Mesothelial cell of epicardium (in vitro differentiated cells): ENCODE measurements at regions not wholly inside any gene's neighbourhood (a gene's known extent, or its start where the extent isn't known, plus 50 kb on each side); places are given as distances from the start of the nearest gene placed in this dataset.

ENCODE experiments used
- DNase-seq, 2 experiments: peaks; one replicate each; pipeline ENCODE4 v3.0.0; 2021; ENCODE audit warnings: low spot score in 2 of 2; ENCODE audit not compliant: unreplicated experiment in 2 of 2
- H3K27ac Mint-ChIP-seq: 2 replicates; pipeline ENCODE4 v1.8.0; 2021; ENCODE audit warnings: mixed read lengths
- H3K27me3 Mint-ChIP-seq: 2 replicates; pipeline ENCODE4 v1.8.0; 2021; ENCODE audit warnings: low read depth, mixed read lengths
- H3K36me3 Mint-ChIP-seq: 2 replicates; pipeline ENCODE4 v1.8.0; 2021; ENCODE audit warnings: mixed read lengths
- H3K4me1 Mint-ChIP-seq: 2 replicates; pipeline ENCODE4 v1.8.0; 2021; ENCODE audit warnings: mixed read lengths
- H3K4me3 Mint-ChIP-seq: 2 replicates; pipeline ENCODE4 v1.8.0; 2021; ENCODE audit warnings: mild to moderate bottlenecking, moderate library complexity, mixed read lengths
- H3K9me3 Mint-ChIP-seq: 2 replicates; pipeline ENCODE4 v1.8.0; 2021; ENCODE audit warnings: mixed read lengths
- TF ChIP-seq, protein P1 (sequence below): fragments of 200-600 bp; sonication (generic); IDR thresholded peaks from one replicate; pipeline ENCODE4 v1.5.0; 2021; ENCODE audit warnings: antibody characterized with exemption; ENCODE audit not compliant: unreplicated experiment

- Mint-ChIP-seq H3K4me3 (no peak overlapping the region), H3K27ac (no peak overlapping the region), H3K36me3 (no peaks in the 10 kb centered on the region), H3K4me1 (no peaks in the 10 kb centered on the region), H3K9me3 (no peaks in the 10 kb centered on the region), H3K27me3 (no peaks in the 10 kb centered on the region)
- no peak for DNase-seq
- TF ChIP-seq, protein P1, sequence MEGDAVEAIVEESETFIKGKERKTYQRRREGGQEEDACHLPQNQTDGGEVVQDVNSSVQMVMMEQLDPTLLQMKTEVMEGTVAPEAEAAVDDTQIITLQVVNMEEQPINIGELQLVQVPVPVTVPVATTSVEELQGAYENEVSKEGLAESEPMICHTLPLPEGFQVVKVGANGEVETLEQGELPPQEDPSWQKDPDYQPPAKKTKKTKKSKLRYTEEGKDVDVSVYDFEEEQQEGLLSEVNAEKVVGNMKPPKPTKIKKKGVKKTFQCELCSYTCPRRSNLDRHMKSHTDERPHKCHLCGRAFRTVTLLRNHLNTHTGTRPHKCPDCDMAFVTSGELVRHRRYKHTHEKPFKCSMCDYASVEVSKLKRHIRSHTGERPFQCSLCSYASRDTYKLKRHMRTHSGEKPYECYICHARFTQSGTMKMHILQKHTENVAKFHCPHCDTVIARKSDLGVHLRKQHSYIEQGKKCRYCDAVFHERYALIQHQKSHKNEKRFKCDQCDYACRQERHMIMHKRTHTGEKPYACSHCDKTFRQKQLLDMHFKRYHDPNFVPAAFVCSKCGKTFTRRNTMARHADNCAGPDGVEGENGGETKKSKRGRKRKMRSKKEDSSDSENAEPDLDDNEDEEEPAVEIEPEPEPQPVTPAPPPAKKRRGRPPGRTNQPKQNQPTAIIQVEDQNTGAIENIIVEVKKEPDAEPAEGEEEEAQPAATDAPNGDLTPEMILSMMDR = no peak
Measured at GRCh38 chr3:128515-129172, 67.9 kb upstream of the CHL1 start.

DNA sequence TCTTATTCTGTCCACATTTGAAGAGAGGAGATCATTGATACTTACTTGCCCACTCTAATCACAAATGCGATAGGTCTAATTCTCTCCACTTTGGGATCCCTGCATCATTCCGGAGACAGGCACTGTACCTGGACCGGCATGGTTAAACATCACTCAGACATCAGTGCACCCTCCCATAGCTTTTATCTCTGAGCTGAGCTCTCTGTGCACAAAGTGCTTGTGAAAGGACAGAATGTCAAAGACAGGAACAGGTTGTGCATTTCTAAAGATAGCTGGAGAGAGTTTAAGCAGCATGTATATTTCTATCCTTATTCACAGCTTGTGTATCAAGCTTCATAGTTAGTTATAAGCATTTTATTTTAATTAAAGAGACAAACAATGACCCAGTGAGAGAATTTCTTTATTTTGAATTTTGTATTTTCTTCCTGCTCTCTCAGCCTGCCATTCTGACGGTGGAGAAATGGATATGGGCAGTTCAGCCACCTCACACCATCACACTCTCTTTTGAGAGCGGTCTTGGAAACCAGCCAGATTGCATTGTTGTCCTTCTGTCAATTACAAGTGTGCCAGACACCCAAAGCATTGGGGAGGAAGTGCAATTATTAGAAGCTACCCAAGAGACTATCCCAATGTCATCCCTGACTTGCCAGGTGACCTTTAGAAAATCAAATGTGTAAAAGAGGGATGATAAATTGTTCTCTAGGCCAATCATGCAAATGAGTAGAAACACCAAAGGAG, 65.2 kb upstream of the CHL1 start:
- no peak overlapping the region for H3K27ac Mint-ChIP-seq
- TF ChIP-seq, protein P1 = no peak
- H3K9me3 Mint-ChIP-seq = no peaks in the 10 kb centered on the region
- H3K4me1 Mint-ChIP-seq = no peaks in the 10 kb centered on the region
- no peaks in the 10 kb centered on the region for H3K27me3 Mint-ChIP-seq
- DNase-seq = no peak
- H3K4me3 Mint-ChIP-seq = no peak overlapping the region
- H3K36me3 Mint-ChIP-seq = no peaks in the 10 kb centered on the region

DNA sequence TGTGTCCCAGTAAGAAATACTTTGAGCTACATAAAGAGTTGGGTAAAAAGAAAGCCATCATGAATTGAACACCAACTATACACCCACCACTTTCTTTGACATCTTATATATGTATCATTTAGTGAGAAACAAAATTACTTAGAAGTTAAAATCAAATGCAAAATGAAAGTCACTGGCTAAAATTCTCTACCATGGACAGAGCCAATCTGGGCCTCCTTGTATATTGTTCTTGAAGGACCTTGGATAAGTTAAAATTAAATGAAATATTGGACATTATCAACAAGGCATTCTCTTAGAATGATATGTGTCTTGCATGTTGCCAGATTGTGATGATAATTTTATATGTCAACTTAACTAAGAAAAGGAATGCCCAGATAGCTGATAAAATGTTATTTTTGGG, 64.2 kb upstream of the CHL1 start:
- Mint-ChIP-seq H3K4me3 (no peak overlapping the region), H3K36me3 (no peaks in the 10 kb centered on the region), H3K9me3 (no peaks in the 10 kb centered on the region), H3K27me3 (no peaks in the 10 kb centered on the region), H3K4me1 (no peaks in the 10 kb centered on the region), H3K27ac (no peak overlapping the region)
- TF ChIP-seq, protein P1 = no peak
- no peak for DNase-seq

DNA sequence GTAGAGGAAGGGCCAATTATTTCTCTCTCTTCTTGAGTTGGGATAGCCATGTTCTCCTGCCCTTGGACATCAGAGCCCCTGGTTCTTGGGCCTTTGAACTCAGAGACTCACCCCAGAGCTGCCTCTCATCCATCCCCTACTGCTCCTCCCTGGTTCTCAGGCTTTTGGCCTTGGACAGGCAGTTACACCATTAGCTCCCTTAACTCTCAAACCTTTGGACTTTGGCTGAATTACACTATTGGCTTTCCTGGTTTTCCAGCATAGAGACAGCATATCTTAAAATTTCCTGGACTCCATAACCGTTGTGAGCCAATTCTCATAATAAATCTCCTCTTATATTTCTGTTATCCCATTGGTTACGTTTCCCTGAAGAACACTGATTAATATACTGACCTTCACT, 63.7 kb upstream of the CHL1 start:
- no peak for DNase-seq
- Mint-ChIP-seq H3K4me3 (no peak overlapping the region), H3K36me3 (no peaks in the 10 kb centered on the region), H3K27ac (no peak overlapping the region), H3K9me3 (no peaks in the 10 kb centered on the region), H3K4me1 (no peaks in the 10 kb centered on the region), H3K27me3 (no peaks in the 10 kb centered on the region)
- TF ChIP-seq, protein P1 = no peak

- TF ChIP-seq, protein P1 = no peak
- Mint-ChIP-seq H3K4me3 (no peak overlapping the region), H3K4me1 (no peaks in the 10 kb centered on the region), H3K9me3 (no peaks in the 10 kb centered on the region), H3K27ac (no peak overlapping the region), H3K36me3 (no peaks in the 10 kb centered on the region), H3K27me3 (peaks cover 11% of the 10 kb centered on the region)
- no peak for DNase-seq
Measured at GRCh38 chr3:140748-141330, 55.7 kb upstream of the CHL1 start.
